MM.1S (cell line): ENCODE measurements at regions not wholly inside any gene's neighbourhood (a gene's known extent, or its start where the extent isn't known, plus 50 kb on each side); places are given as distances from the start of the nearest gene placed in this dataset.

Experiments used
- DNase-seq: peaks from one replicate; pipeline ENCODE4 v3.0.0-alpha.2; 2015
- H2AFZ ChIP-seq: fragments of 300-600 bp; sonication (generic); 2 replicates; pipeline ENCODE4 v1.6.0; 2016; ENCODE audit warnings: antibody characterized with exemption, low read length
- H3F3A ChIP-seq: fragments of 300-600 bp; sonication (generic); 2 replicates; pipeline ENCODE4 v1.6.1; 2016; ENCODE audit warnings: mild to moderate bottlenecking, antibody characterized with exemption, low read length, moderate library complexity, mixed read lengths; ENCODE audit not compliant: insufficient read depth
- H3K27ac ChIP-seq: fragments of 300-600 bp; sonication (generic); 2 replicates; pipeline ENCODE4 v1.5.1; 2016; ENCODE audit warnings: mild to moderate bottlenecking, low read length
- H3K27me3 ChIP-seq: fragments of 300-600 bp; sonication (generic); replicated peaks from 2 replicates; pipeline ENCODE4 v1.6.0; 2016; ENCODE audit warnings: low read length; ENCODE audit not compliant: insufficient read depth
- H3K36me3 ChIP-seq: fragments of 300-600 bp; sonication (generic); replicated peaks from 2 replicates; pipeline ENCODE4 v1.6.1; 2016; ENCODE audit warnings: mild to moderate bottlenecking, low read length, mixed read lengths; ENCODE audit not compliant: insufficient read depth
- H3K4me1 ChIP-seq: fragments of 300-600 bp; sonication (generic); 2 replicates; pipeline ENCODE4 v1.6.1; 2016; ENCODE audit warnings: low read length, mixed read lengths
- H3K4me2 ChIP-seq: fragments of 300-600 bp; sonication (generic); 2 replicates; pipeline ENCODE4 v1.6.0; 2016; ENCODE audit warnings: low read depth, low read length
- H3K4me3 ChIP-seq: fragments of 300-600 bp; sonication (generic); 2 replicates; pipeline ENCODE4 v1.5.1; 2016; ENCODE audit warnings: low read length, mixed read lengths
- H3K79me2 ChIP-seq: fragments of 300-600 bp; sonication (generic); 2 replicates; pipeline ENCODE4 v1.6.1; 2016; ENCODE audit warnings: mixed run types, low read length, mixed read lengths
- H3K9ac ChIP-seq: fragments of 300-600 bp; sonication (generic); 2 replicates; pipeline ENCODE4 v1.6.1; 2016; ENCODE audit warnings: low read length, mixed read lengths
- H3K9me2 ChIP-seq: fragments of 300-600 bp; sonication (generic); replicated peaks from 2 replicates; pipeline ENCODE4 v1.6.1; 2016; ENCODE audit warnings: mild to moderate bottlenecking, low read length, mixed read lengths; ENCODE audit not compliant: insufficient read depth
- H3K9me3 ChIP-seq: fragments of 300-600 bp; sonication (generic); replicated peaks from 2 replicates; pipeline ENCODE4 v1.6.1; 2016; ENCODE audit warnings: mild to moderate bottlenecking, low read length, mixed read lengths; ENCODE audit not compliant: insufficient read depth
- H4K20me1 ChIP-seq: fragments of 300-600 bp; sonication (generic); 2 replicates; pipeline ENCODE4 v1.6.1; 2016; ENCODE audit warnings: mild to moderate bottlenecking, low read length, moderate library complexity, mixed read lengths; ENCODE audit not compliant: insufficient read depth
- EZH2 ChIP-seq: fragments of 300-600 bp; sonication (generic); optimal IDR thresholded peaks from 2 replicates; pipeline ENCODE3; 2017; ENCODE audit warnings: low read depth, mild to moderate bottlenecking, antibody characterized with exemption, low read length, mixed read lengths
- EZH2phosphoT487 ChIP-seq: fragments of 300-600 bp; sonication (generic); IDR thresholded peaks from 2 replicates; pipeline ENCODE4 v1.6.1; 2018; ENCODE audit warnings: antibody characterized with exemption, low read length
- TF ChIP-seq, protein P1 (sequence below): fragments of 300-600 bp; sonication (generic); IDR thresholded peaks from 2 replicates; pipeline ENCODE4 v1.5.1; 2016; ENCODE audit warnings: antibody characterized with exemption, low read length, mixed read lengths

DNA sequence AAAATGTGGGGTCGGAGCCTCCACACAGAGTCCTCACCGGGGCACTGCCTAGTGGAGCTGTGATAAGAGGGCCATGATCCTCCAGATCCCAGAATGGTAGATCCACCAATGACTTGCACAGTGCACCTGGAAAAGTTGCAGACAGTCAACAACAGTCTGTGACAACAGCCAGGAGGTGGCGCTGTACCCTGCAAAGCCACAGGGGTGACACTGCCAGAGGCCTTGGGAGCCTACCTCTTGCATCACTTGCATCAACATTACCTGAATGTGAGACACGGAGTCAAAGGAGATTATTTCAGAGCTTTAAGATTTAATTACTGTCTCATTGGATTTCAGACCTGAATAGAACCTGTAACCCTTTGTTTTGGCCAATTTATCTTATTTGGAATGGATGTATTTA lies 614.1 kb upstream of the CDH9 start:
- DNase-seq = no peak
- no peaks in the 10 kb centered on the region for H3K79me2 ChIP-seq
- no peaks in the 10 kb centered on the region for H3K9me3 ChIP-seq
- no peaks in the 10 kb centered on the region for H4K20me1 ChIP-seq
- H3K4me2 ChIP-seq = no peak overlapping the region
- no peaks in the 10 kb centered on the region for H3F3A ChIP-seq
- H3K27me3 ChIP-seq = no peaks in the 10 kb centered on the region
- no peak overlapping the region for H3K9ac ChIP-seq
- H3K4me1 ChIP-seq = no peaks in the 10 kb centered on the region
- H3K4me3 ChIP-seq = no peak overlapping the region
- no peak overlapping the region for H3K27ac ChIP-seq
- no peaks in the 10 kb centered on the region for H3K36me3 ChIP-seq
- no peaks in the 10 kb centered on the region for H3K9me2 ChIP-seq
- TF ChIP-seq, protein P1, sequence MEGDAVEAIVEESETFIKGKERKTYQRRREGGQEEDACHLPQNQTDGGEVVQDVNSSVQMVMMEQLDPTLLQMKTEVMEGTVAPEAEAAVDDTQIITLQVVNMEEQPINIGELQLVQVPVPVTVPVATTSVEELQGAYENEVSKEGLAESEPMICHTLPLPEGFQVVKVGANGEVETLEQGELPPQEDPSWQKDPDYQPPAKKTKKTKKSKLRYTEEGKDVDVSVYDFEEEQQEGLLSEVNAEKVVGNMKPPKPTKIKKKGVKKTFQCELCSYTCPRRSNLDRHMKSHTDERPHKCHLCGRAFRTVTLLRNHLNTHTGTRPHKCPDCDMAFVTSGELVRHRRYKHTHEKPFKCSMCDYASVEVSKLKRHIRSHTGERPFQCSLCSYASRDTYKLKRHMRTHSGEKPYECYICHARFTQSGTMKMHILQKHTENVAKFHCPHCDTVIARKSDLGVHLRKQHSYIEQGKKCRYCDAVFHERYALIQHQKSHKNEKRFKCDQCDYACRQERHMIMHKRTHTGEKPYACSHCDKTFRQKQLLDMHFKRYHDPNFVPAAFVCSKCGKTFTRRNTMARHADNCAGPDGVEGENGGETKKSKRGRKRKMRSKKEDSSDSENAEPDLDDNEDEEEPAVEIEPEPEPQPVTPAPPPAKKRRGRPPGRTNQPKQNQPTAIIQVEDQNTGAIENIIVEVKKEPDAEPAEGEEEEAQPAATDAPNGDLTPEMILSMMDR = peak; percentile 16; the same call in 1 of the 2 replicates
- no peak for TF ChIP-seq EZH2
- no peak for TF ChIP-seq EZH2phosphoT487
- H2AFZ ChIP-seq = no peak overlapping the region

DNA sequence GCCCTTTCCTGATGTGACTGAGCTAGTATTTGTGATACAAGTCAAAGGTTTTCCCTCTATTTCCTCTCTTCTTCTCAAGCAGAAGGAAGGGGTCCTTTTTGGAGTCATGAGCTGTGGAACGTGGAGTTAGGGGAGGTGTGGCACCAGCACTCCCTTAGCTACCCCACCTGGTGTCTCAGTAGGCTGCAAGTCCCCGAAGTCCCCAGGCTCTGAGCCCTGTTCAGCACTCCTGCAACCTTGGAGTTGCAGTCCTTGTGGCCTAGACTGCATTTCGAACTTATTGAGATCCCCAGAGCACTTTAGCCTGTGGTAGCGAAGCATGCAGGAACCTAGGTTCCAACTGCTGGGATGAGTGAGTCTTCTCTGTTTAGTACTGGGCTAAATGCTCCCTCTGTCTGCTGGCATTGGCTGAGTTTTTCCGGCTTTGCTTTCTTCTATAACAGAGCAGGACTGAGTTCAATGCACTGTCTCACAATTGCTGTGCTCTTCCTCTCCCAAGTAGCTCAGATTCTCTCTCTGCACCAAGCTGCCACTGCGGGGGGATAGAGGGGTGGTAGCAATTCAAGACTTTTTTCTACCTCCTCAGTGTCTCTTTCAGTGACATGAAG lies 600.7 kb upstream of the CDH9 start:
- no peaks in the 10 kb centered on the region for H3K36me3 ChIP-seq
- no peaks in the 10 kb centered on the region for H3F3A ChIP-seq
- no peaks in the 10 kb centered on the region for H3K9me2 ChIP-seq
- no peaks in the 10 kb centered on the region for H4K20me1 ChIP-seq
- H3K4me3 ChIP-seq = no peak overlapping the region
- no peaks in the 10 kb centered on the region for H3K27me3 ChIP-seq
- no peak for DNase-seq
- H3K79me2 ChIP-seq = no peaks in the 10 kb centered on the region
- H3K4me1 ChIP-seq = no peaks in the 10 kb centered on the region
- no peak overlapping the region for H3K27ac ChIP-seq
- no peak overlapping the region for H3K9ac ChIP-seq
- H2AFZ ChIP-seq = no peak overlapping the region
- no peaks in the 10 kb centered on the region for H3K9me3 ChIP-seq
- TF ChIP-seq, protein P1 = no peak
- TF ChIP-seq EZH2phosphoT487 = no peak
- TF ChIP-seq EZH2 = no peak
- H3K4me2 ChIP-seq = no peak overlapping the region

DNA sequence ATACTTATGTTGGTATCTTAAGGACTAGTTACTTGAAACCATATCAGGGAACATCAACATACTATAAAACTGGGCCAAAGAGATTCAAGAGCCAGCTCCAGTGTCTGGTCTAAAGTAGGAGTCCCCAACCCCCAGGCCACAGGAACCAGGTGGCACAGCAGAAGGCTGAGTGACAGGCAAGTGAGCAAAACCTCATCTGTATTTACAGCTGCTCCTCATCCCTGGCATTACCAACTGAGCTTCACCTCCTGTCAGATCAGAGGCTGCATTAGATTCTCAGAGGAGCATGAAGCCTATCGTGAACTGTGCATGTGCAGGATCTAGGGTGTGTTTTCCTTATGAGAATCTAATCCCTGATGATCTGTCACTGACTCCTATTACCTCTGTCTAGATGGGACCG lies 581.6 kb upstream of the CDH9 start:
- Histone ChIP-seq H3K9me3 (no peaks in the 10 kb centered on the region), H2AFZ (no peak overlapping the region), H3K4me1 (no peaks in the 10 kb centered on the region), H3K36me3 (no peaks in the 10 kb centered on the region), H3K4me2 (no peak overlapping the region), H3K27ac (no peak overlapping the region), H4K20me1 (no peaks in the 10 kb centered on the region), H3K9ac (no peak overlapping the region), H3K4me3 (no peak overlapping the region), H3K9me2 (no peaks in the 10 kb centered on the region), H3K27me3 (no peaks in the 10 kb centered on the region), H3F3A (no peaks in the 10 kb centered on the region), H3K79me2 (no peaks in the 10 kb centered on the region)
- TF ChIP-seq, protein P1 = no peak
- no peak for TF ChIP-seq EZH2
- no peak for DNase-seq
